Coronary artery (tissue), 2 donors: ENCODE measurements at regions not wholly inside any gene's neighbourhood (a gene's known extent, or its start where the extent isn't known, plus 50 kb on each side); places are given as distances from the start of the nearest gene placed in this dataset.

Source experiments
- DNase-seq: peaks from one replicate; pipeline ENCODE4 v3.0.0-alpha.2; 2017; ENCODE audit warnings: low spot score
- H3K27ac ChIP-seq, 2 donors: fragments of 200-600 bp; sonication (generic); one replicate each; pipeline ENCODE4 v1.5.1; 2016 to 2019
- H3K4me3 ChIP-seq: fragments of 200-600 bp; sonication (generic); 2 replicates; pipeline ENCODE4 v1.5.1; 2016; ENCODE audit warnings: mild to moderate bottlenecking, moderate library complexity
- TF ChIP-seq, protein P1 (sequence below): fragments of 200-600 bp; sonication (generic); IDR thresholded peaks from one replicate; pipeline ENCODE4 v1.5.1; 2019; ENCODE audit warnings: antibody characterized with exemption

DNA sequence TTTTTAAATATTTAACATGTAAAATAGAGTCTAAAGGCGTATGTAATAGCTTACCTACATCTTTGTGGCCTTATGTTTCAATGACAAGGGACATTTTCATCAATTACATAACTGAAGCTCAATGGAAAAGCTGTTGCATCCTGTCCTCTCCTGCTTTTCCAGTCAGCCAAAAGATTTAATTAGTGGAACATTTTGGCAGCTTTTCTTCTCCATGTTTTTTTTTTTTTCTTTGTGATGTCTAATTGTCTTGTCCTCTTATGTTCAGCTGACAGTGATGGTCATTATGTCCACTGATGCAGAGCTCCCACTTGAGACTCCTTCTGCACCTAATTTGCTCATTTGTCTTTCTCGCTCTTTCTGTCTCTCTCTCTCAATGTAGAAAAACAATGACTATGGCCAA lies 422.2 kb downstream of the GABRG1 start:
- TF ChIP-seq, protein P1, sequence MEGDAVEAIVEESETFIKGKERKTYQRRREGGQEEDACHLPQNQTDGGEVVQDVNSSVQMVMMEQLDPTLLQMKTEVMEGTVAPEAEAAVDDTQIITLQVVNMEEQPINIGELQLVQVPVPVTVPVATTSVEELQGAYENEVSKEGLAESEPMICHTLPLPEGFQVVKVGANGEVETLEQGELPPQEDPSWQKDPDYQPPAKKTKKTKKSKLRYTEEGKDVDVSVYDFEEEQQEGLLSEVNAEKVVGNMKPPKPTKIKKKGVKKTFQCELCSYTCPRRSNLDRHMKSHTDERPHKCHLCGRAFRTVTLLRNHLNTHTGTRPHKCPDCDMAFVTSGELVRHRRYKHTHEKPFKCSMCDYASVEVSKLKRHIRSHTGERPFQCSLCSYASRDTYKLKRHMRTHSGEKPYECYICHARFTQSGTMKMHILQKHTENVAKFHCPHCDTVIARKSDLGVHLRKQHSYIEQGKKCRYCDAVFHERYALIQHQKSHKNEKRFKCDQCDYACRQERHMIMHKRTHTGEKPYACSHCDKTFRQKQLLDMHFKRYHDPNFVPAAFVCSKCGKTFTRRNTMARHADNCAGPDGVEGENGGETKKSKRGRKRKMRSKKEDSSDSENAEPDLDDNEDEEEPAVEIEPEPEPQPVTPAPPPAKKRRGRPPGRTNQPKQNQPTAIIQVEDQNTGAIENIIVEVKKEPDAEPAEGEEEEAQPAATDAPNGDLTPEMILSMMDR: no peak

DNA sequence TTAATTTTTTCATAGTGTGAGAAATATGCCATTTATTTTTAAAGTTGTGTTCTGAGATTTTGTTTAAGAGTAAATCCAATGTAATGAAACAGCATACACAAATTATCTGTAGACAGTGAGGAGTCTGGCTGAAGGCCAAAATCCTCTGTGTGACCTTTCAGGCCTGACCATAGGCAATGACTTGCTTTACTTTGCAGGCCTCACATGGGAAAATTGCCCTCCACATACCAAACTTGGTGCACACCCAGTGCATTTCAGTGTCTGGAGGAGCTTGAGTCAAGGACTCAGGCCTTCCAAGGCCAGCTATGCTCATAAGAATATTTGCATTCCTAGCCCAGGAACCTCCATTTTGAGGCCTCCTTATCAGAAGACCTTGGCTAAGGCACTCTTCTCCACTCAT lies 430.1 kb downstream of the GABRG1 start:
- no peak for DNase-seq
- TF ChIP-seq, protein P1: no peak
- H3K27ac ChIP-seq: no peak overlapping the region
- H3K4me3 ChIP-seq: no peak overlapping the region

More for the DNA sequence above, 422.2 kb downstream of the GABRG1 start:
- H3K4me3 ChIP-seq: no peak overlapping the region
- no peak overlapping the region for H3K27ac ChIP-seq
- DNase-seq: no peak

DNA sequence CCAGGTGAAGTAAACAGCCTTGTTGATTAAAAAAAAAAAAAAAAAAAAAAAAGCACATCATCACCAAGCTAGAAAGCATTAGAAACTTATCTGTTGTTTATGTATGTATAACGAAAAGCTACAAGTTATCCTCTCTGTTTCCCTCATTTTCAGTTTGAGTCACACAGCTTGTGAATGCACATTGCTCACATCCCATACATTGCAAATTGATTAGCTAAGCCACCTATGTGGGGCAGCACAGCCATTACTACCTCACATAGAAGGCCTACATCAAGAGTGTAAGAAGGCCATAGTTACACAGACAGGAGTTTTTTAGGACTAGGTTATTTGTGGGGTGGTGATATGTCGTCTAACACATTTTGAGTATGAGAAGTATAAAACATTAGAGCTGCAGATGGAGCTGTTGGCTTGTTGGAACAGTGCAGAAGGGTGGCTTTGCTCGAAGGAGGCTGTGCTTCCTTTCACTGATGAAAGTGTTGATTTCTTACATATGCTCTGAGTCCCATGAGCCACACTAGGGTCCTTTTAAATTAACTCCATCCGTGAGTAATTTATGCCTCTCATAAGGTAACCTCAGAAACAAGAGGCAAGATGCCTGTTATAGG lies 431.6 kb downstream of the GABRG1 start:
- Histone ChIP-seq H3K27ac (no peak overlapping the region), H3K4me3 (no peak overlapping the region)
- DNase-seq: no peak
- TF ChIP-seq, protein P1: no peak

DNA sequence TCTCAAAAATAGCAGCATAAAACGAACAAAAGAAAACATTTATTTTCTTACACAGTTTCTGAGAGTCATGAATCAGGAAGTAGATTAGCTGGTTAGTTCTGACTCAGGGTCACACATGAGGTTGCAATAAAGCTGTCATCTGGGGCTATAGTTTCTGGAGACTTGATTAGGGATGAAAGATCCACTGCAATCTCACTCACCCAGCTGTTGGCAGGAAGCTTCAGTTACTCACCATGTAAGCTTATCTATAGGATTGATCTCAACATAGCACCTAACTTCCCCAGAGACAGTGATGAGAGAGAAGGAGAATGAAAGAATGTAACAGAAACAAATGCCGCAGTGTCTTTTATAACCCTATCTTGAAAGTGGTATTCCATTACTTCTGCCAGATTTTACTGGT lies 435.5 kb downstream of the GABRG1 start:
- Histone ChIP-seq H3K4me3 (no peak overlapping the region), H3K27ac (no peak overlapping the region)
- DNase-seq: no peak
- TF ChIP-seq, protein P1: no peak

DNA sequence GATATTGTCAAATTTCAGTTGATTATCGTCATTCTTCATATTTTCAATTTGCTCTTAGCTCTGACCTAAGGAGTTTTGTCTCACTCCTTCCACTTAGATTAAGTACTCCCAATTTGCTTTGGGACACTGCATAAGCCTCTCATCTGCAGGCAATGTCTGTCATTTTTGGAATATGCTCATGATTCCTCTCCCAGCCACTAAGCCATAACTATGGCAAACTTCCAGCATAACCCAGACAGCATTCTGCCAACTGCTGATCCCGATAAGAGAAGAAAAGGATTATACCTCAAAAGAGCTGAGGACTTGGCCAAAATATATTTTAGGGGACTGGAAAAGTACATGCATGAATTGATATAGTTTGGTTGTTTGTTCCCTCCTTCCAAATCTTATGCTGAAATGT lies 444.4 kb downstream of the GABRG1 start:
- Histone ChIP-seq H3K4me3 (no peak overlapping the region), H3K27ac (no peak overlapping the region)
- no peak for DNase-seq
- TF ChIP-seq, protein P1: no peak

DNA sequence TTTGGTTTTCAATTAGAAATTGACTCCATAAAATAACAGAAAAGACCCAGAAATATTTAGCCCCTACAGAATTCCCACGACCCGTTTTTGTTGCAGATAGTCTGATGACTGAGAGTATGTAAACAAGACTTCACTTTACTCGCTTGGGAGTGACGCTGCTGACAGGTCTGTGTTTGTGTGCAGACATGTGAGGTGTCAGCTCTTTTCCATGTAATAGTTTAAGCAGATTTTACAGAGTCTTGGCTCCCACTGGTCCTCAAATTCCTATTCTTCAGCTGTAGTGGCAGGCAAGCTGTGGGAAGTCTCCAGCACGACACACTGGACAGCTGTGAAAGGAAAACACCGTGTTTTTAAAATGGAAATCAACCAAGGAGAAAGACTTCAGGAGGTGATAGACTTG lies 455.7 kb downstream of the GABRG1 start:
- TF ChIP-seq, protein P1: no peak

DNA sequence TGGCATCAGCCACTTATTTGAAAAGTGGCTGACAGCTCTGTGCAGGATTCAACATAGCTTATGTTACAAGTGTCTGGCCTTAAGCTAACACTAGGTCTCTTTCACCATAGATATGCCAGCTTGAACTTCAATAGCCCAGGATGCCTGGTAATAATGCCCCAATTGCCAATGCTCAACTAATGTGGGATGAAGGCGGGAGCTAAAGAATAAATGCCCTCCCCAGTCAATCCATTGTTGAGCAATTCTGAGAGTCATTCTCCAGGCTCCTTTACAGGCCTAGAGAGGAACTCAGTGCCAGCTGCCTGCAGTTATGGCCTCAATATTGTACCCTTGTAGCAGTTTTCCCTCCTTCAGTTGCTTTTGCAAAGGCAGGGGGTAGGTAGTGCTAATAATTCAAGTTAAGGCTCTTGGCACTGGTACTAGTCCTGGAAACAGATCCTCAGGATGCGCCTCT lies 460.2 kb downstream of the GABRG1 start:
- no peak for DNase-seq
- TF ChIP-seq, protein P1: no peak
- Histone ChIP-seq H3K4me3 (no peak overlapping the region), H3K27ac (no peak overlapping the region)

More for the DNA sequence above, 455.7 kb downstream of the GABRG1 start:
- H3K27ac ChIP-seq: no peak overlapping the region
- DNase-seq: no peak
- no peak overlapping the region for H3K4me3 ChIP-seq
